ENCODE measurements at regions not wholly inside any gene's neighbourhood (a gene's known extent, or its start where the extent isn't known, plus 50 kb on each side); places are given as distances from the start of the nearest gene placed in this dataset.

GRCh38 chr11:115939731-115940421 is 435.7 kb upstream of the CADM1 start:
- ATAC-seq (replicated peaks; ENCODE audit: extremely low read depth, poor library complexity, severe bottlenecking) (no peak), DNase-seq (ENCODE audit: low spot score in 2 of 2) (no peak)
- Mint-ChIP-seq H3K4me1 (no peaks in the 10 kb centered on the region), H3K27me3 (no peaks in the 10 kb centered on the region), H3K9me3 (no peaks in the 10 kb centered on the region), H3K4me3 (no peak overlapping the region), H3K36me3 (ENCODE audit: insufficient read depth) (no peaks in the 10 kb centered on the region), H3K27ac (ENCODE audit: low read depth) (no peak overlapping the region)

- Mint-ChIP-seq H3K36me3 (ENCODE audit: insufficient read depth) (no peaks in the 10 kb centered on the region), H3K27ac (ENCODE audit: low read depth) (no peak overlapping the region), H3K9me3 (no peaks in the 10 kb centered on the region), H3K4me3 (no peak overlapping the region), H3K4me1 (no peaks in the 10 kb centered on the region), H3K27me3 (no peaks in the 10 kb centered on the region)
- no peak for ATAC-seq (replicated peaks; ENCODE audit: extremely low read depth, poor library complexity, severe bottlenecking)
- no peak for DNase-seq (ENCODE audit: low spot score in 2 of 2)
Measured at GRCh38 chr11:115939104-115939730, 435.0 kb upstream of the CADM1 start.

DNA sequence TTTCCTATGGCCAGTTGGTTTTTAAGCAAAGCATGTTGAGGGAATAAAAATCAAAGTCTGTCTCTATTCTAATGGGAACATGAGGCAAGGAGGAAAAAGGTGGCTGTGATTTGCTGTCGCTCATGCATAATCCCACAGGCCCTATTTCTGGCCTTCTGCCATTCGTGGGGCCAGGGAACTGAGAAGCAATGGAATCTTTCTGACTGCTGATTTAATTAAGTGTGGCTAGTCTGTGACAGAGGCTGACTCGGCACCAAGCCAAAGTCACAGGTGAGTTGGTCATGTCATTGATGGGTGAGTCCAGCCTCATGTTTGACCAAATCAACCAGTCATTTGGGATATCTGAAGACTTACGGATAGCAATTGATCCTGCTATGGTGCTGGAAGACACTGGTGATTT is 429.3 kb upstream of the CADM1 start:
- ATAC-seq (replicated peaks; ENCODE audit: extremely low read depth, poor library complexity, severe bottlenecking) (no peak), DNase-seq (ENCODE audit: low spot score in 2 of 2) (no peak)
- H3K4me3 Mint-ChIP-seq = no peak overlapping the region
- H3K27ac Mint-ChIP-seq (ENCODE audit: low read depth) = no peak overlapping the region
- H3K27me3 Mint-ChIP-seq = no peaks in the 10 kb centered on the region
- H3K36me3 Mint-ChIP-seq (ENCODE audit: insufficient read depth) = peaks cover 1% of the 10 kb centered on the region
- H3K4me1 Mint-ChIP-seq = no peaks in the 10 kb centered on the region
- no peaks in the 10 kb centered on the region for H3K9me3 Mint-ChIP-seq

- no peak for ATAC-seq (replicated peaks; ENCODE audit: extremely low read depth, poor library complexity, severe bottlenecking)
- no peaks in the 10 kb centered on the region for H3K27me3 Mint-ChIP-seq
- H3K36me3 Mint-ChIP-seq (ENCODE audit: insufficient read depth) = peaks cover 1% of the 10 kb centered on the region
- no peak overlapping the region for H3K27ac Mint-ChIP-seq (ENCODE audit: low read depth)
- no peak overlapping the region for H3K4me3 Mint-ChIP-seq
- H3K4me1 Mint-ChIP-seq = no peaks in the 10 kb centered on the region
- H3K9me3 Mint-ChIP-seq = peaks cover 4% of the 10 kb centered on the region
- no peak for DNase-seq (ENCODE audit: low spot score in 2 of 2)
Measured at GRCh38 chr11:115931548-115932083, 427.4 kb upstream of the CADM1 start.

DNA sequence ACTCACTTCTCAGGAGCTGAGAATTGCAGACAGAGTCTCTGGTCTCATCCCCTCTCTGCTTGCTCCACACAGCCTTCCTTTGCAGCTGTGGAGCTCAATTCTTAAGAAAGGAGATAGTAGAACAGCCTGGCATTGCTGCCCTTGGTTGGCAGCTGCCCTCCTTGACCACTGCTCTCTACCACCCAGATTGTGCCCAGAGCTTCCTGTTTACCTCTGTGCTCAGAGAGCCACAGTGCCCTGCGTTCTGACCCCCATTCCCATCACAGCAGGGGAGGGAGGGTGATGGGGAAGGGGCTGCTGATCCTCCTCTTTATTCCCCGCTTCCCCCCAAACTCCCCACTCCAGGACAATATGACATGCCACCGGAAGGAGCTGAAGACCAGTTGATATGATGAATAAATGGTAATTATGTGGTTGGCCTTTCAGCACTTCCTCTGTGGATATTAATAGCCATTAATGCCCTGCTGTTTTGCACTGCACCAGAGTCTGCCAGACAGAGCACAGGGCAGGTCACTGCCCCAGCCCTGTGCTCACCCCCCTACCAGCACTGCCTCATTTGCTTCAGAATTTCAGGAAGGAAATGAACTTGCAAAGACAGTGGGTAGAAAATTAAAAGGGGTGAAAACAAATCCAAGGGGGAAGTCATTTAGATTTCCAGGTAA is 426.8 kb upstream of the CADM1 start:
- Mint-ChIP-seq H3K4me3 (no peak overlapping the region), H3K27ac (ENCODE audit: low read depth) (no peak overlapping the region), H3K9me3 (peaks cover 4% of the 10 kb centered on the region), H3K36me3 (ENCODE audit: insufficient read depth) (peaks cover 1% of the 10 kb centered on the region), H3K27me3 (no peaks in the 10 kb centered on the region), H3K4me1 (no peaks in the 10 kb centered on the region)
- DNase-seq (ENCODE audit: low spot score in 2 of 2) (no peak), ATAC-seq (replicated peaks; ENCODE audit: extremely low read depth, poor library complexity, severe bottlenecking) (no peak)

- DNase-seq (ENCODE audit: low spot score in 2 of 2) = no peak
Measured at GRCh38 chr11:115930291-115930690, 426.1 kb upstream of the CADM1 start.

GRCh38 chr11:115929618-115930129 is 425.5 kb upstream of the CADM1 start:
- no peak for DNase-seq (ENCODE audit: low spot score in 2 of 2)
- Mint-ChIP-seq H3K4me1 (no peaks in the 10 kb centered on the region), H3K36me3 (ENCODE audit: insufficient read depth) (peaks cover 1% of the 10 kb centered on the region), H3K27me3 (no peaks in the 10 kb centered on the region), H3K9me3 (peaks cover 4% of the 10 kb centered on the region), H3K4me3 (no peak overlapping the region), H3K27ac (ENCODE audit: low read depth) (no peak overlapping the region)
- no peak for ATAC-seq (replicated peaks; ENCODE audit: extremely low read depth, poor library complexity, severe bottlenecking)

More at GRCh38 chr11:115930291-115930690, 426.1 kb upstream of the CADM1 start:
- Mint-ChIP-seq H3K9me3 (peaks cover 4% of the 10 kb centered on the region), H3K36me3 (ENCODE audit: insufficient read depth) (peaks cover 1% of the 10 kb centered on the region), H3K27me3 (no peaks in the 10 kb centered on the region), H3K27ac (ENCODE audit: low read depth) (no peak overlapping the region), H3K4me1 (no peaks in the 10 kb centered on the region), H3K4me3 (no peak overlapping the region)
- no peak for ATAC-seq (replicated peaks; ENCODE audit: extremely low read depth, poor library complexity, severe bottlenecking)

- Mint-ChIP-seq H3K4me3 (no peak overlapping the region), H3K9me3 (peaks cover 4% of the 10 kb centered on the region), H3K36me3 (ENCODE audit: insufficient read depth) (peaks cover 1% of the 10 kb centered on the region), H3K27ac (ENCODE audit: low read depth) (no peak overlapping the region), H3K4me1 (no peaks in the 10 kb centered on the region), H3K27me3 (no peaks in the 10 kb centered on the region)
- ATAC-seq (replicated peaks; ENCODE audit: extremely low read depth, poor library complexity, severe bottlenecking) (no peak), DNase-seq (ENCODE audit: low spot score in 2 of 2) (no peak)
Measured at GRCh38 chr11:115928811-115929210, 424.6 kb upstream of the CADM1 start.

DNA sequence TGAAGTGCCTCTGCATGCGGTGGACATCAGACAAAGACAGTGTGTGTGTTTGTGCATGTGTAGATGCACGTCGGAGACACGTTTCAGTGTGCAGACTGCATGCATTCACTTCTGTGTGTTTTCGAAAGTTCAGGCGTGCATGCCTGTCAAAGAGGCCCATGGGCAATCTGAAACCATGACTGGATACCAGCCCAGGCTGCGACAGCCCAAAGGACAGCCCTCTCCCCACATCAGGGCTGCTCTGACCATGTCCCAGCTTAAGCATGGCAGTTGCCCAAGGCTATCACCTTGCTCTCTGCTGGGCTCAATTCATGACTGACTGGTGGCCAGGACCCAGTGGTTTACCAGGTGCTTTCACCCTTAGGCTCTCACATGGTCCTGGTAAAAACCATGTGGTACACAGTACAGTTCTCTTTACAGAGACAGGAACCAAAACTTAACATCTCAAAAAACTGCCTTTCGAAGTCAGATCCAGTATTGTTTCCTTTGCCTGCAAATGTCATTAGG is 423.7 kb upstream of the CADM1 start:
- Mint-ChIP-seq H3K27me3 (peaks cover 2% of the 10 kb centered on the region), H3K4me3 (no peak overlapping the region)
- no peak for DNase-seq (ENCODE audit: low spot score in 2 of 2)

GRCh38 chr11:115926601-115927000 is 422.4 kb upstream of the CADM1 start:
- ATAC-seq (replicated peaks; ENCODE audit: extremely low read depth, poor library complexity, severe bottlenecking) (no peak), DNase-seq (ENCODE audit: low spot score in 2 of 2) (no peak)
- H3K4me3 Mint-ChIP-seq = no peak overlapping the region
- H3K9me3 Mint-ChIP-seq = peaks cover 4% of the 10 kb centered on the region
- no peaks in the 10 kb centered on the region for H3K36me3 Mint-ChIP-seq (ENCODE audit: insufficient read depth)
- H3K27ac Mint-ChIP-seq (ENCODE audit: low read depth) = no peak overlapping the region
- H3K27me3 Mint-ChIP-seq = peaks cover 6% of the 10 kb centered on the region
- H3K4me1 Mint-ChIP-seq = no peaks in the 10 kb centered on the region

More for the DNA sequence above, 423.7 kb upstream of the CADM1 start:
- Mint-ChIP-seq H3K36me3 (ENCODE audit: insufficient read depth) (no peaks in the 10 kb centered on the region), H3K27ac (ENCODE audit: low read depth) (no peak overlapping the region), H3K9me3 (peaks cover 4% of the 10 kb centered on the region), H3K4me1 (no peaks in the 10 kb centered on the region)
- no peak for ATAC-seq (replicated peaks; ENCODE audit: extremely low read depth, poor library complexity, severe bottlenecking)

DNA sequence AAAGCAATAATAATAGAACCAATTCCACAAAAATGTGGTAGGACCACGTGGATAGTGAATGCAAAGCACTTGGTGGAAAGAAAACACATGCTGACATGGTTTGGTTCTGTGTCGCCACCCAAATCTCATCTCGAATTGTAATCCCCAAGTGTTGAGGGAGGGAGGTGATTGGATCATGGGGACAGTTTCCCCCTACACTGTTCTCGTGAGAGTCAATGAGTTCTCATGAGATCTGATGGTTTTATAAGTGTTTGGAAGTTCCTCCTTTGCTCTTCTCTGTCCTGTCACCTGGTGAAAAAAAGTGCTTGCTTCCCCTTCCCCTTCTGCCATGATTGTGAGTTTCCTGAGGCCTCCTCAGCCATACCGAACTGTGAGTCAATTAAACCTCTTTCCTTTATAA is 421.9 kb upstream of the CADM1 start:
- H3K27me3 Mint-ChIP-seq = peaks cover 6% of the 10 kb centered on the region
- no peaks in the 10 kb centered on the region for H3K36me3 Mint-ChIP-seq (ENCODE audit: insufficient read depth)
- no peaks in the 10 kb centered on the region for H3K4me1 Mint-ChIP-seq
- H3K9me3 Mint-ChIP-seq = peaks cover 4% of the 10 kb centered on the region
- no peak overlapping the region for H3K27ac Mint-ChIP-seq (ENCODE audit: low read depth)
- ATAC-seq (replicated peaks; ENCODE audit: extremely low read depth, poor library complexity, severe bottlenecking) (no peak), DNase-seq (ENCODE audit: low spot score in 2 of 2) (no peak)
- no peak overlapping the region for H3K4me3 Mint-ChIP-seq

GRCh38 chr11:115925568-115926090 is 421.4 kb upstream of the CADM1 start:
- H3K9me3 Mint-ChIP-seq = peaks cover 4% of the 10 kb centered on the region
- no peak overlapping the region for H3K27ac Mint-ChIP-seq (ENCODE audit: low read depth)
- DNase-seq (ENCODE audit: low spot score in 2 of 2) (no peak), ATAC-seq (replicated peaks; ENCODE audit: extremely low read depth, poor library complexity, severe bottlenecking) (no peak)
- no peak overlapping the region for H3K4me3 Mint-ChIP-seq
- H3K4me1 Mint-ChIP-seq = no peaks in the 10 kb centered on the region
- H3K36me3 Mint-ChIP-seq (ENCODE audit: insufficient read depth) = no peaks in the 10 kb centered on the region
- H3K27me3 Mint-ChIP-seq = peaks cover 6% of the 10 kb centered on the region

Data from central memory CD8-positive, alpha-beta T cell (primary cell).